Lung (tissue), 11 donors: ENCODE measurements at regions not wholly inside any gene's neighbourhood (a gene's known extent, or its start where the extent isn't known, plus 50 kb on each side); places are given as distances from the start of the nearest gene placed in this dataset.

Experiments used
- ATAC-seq: fragments of 200-7000 bp; cut with Tn5 transposase; one replicate; pipeline ENCODE4 v1.9.1; 2020; ENCODE audit warnings: moderate number of reproducible peaks; ENCODE audit not compliant: insufficient read depth, low FRiP score
- DNase-seq, 3 donors: peaks; one replicate each; pipeline ENCODE4 v3.0.0-alpha.2; 2013 to 2017
- H3K27ac ChIP-seq, 2 donors: one replicate each; pipeline ENCODE4 v1.5.1; 2013; ENCODE audit warnings: mild to moderate bottlenecking in 2 of 2, moderate library complexity in 2 of 2, control low read depth in 1 of 2, inconsistent platforms in 1 of 2, low read depth in 1 of 2, low read length in 1 of 2
- H3K27me3 ChIP-seq, 3 donors: one replicate each; pipeline ENCODE4 v1.5.1; 2013; ENCODE audit warnings: low read length in 2 of 3; ENCODE audit not compliant: control insufficient read depth in 3 of 3, insufficient read depth in 3 of 3
- H3K36me3 ChIP-seq, 4 donors: one replicate each; pipeline ENCODE4 v1.5.1; 2013; ENCODE audit warnings: low read length in 4 of 4, mild to moderate bottlenecking in 1 of 4, moderate library complexity in 1 of 4; ENCODE audit not compliant: control insufficient read depth in 4 of 4, insufficient read depth in 4 of 4
- H3K4me1 ChIP-seq, 5 donors: one replicate each; pipeline ENCODE4 v1.5.1; 2013; ENCODE audit warnings: low read length in 5 of 5, mild to moderate bottlenecking in 2 of 5, moderate library complexity in 1 of 5; ENCODE audit not compliant: control insufficient read depth in 5 of 5, insufficient read depth in 5 of 5
- H3K4me3 ChIP-seq: one replicate; pipeline ENCODE4 v1.5.1; 2013; ENCODE audit warnings: mild to moderate bottlenecking, control low read depth, moderate library complexity
- H3K9ac ChIP-seq, 2 donors: one replicate each; pipeline ENCODE4 v1.5.1; 2013; ENCODE audit warnings: low read length in 2 of 2, control low read depth in 1 of 2; ENCODE audit not compliant: insufficient read depth in 1 of 2
- H3K9me3 ChIP-seq, 4 donors: one replicate each; pipeline ENCODE4 v1.5.1; 2013; ENCODE audit warnings: low read length in 3 of 4, mild to moderate bottlenecking in 1 of 4, moderate library complexity in 1 of 4; ENCODE audit not compliant: control insufficient read depth in 4 of 4, insufficient read depth in 3 of 4
- CTCF ChIP-seq: IDR thresholded peaks from 2 replicates; pipeline ENCODE4 v1.5.1; 2012; ENCODE audit warnings: mild to moderate bottlenecking; ENCODE audit errors: control extremely low read depth, extremely low read depth
- WGBS, 2 donors: extraction: QIAGEN DNeasy Blood & Tissue Kit; methylation state at CpG; one replicate each; pipeline ENCODE4 v1.1.7; 2013; 5-methylcytosine and 5-hydroxymethylcytosine counted together
- donor health status: control.
- donor health status: control.
- donor health status: Bipolar disorder and iron deficiency.
- donor health status: healthy.
- donor health status: DM: yes; HTN: yes; CAD: no.

- no peaks in the 10 kb centered on the region for H3K9me3 ChIP-seq
- ATAC-seq (peak; percentile 62), DNase-seq (peak in 2 of 3 donors; percentile 13 to 22)
- H3K9ac ChIP-seq: no peak overlapping the region
- H3K36me3 ChIP-seq: no peaks in the 10 kb centered on the region
- H3K4me1 ChIP-seq: no peaks in the 10 kb centered on the region
- no peak overlapping the region for H3K4me3 ChIP-seq
- no peak for TF ChIP-seq CTCF
- peaks cover 0 to 4% (median 0%) of the 10 kb centered on the region in 3 donors for H3K27me3 ChIP-seq
- WGBS, 2 donors: 31 to 37% methylated on average over 4 of the region's 4 CpGs
- no peak overlapping the region for H3K27ac ChIP-seq
Measured at GRCh38 chr9:109556061-109556460, 58.0 kb upstream of the PTPN3 start.

GRCh38 chr9:109556786-109557185 is 58.7 kb upstream of the PTPN3 start:
- H3K27ac ChIP-seq: no peak overlapping the region
- no peak for TF ChIP-seq CTCF
- H3K4me3 ChIP-seq: no peak overlapping the region
- no peaks in the 10 kb centered on the region for H3K4me1 ChIP-seq
- H3K9me3 ChIP-seq: no peaks in the 10 kb centered on the region
- no peaks in the 10 kb centered on the region for H3K36me3 ChIP-seq
- no peaks in the 10 kb centered on the region for H3K27me3 ChIP-seq
- ATAC-seq (no peak), DNase-seq (no peak)
- WGBS, 2 donors: 54 to 68% methylated on average over 3 of the region's 3 CpGs
- H3K9ac ChIP-seq: no peak overlapping the region

- no peak overlapping the region for H3K4me3 ChIP-seq
- H3K36me3 ChIP-seq: no peaks in the 10 kb centered on the region
- no peak overlapping the region for H3K27ac ChIP-seq
- WGBS, 2 donors: 64 to 65% methylated on average over 6 of the region's 6 CpGs
- no peak for DNase-seq
- TF ChIP-seq CTCF: no peak
- no peaks in the 10 kb centered on the region for H3K4me1 ChIP-seq
- H3K9ac ChIP-seq: no peak overlapping the region
- no peaks in the 10 kb centered on the region for H3K27me3 ChIP-seq
- no peak for ATAC-seq
- H3K9me3 ChIP-seq: no peaks in the 10 kb centered on the region
Measured at GRCh38 chr9:109557481-109557880, 59.4 kb upstream of the PTPN3 start.

GRCh38 chr9:109558718-109559151 is 60.6 kb upstream of the PTPN3 start:
- DNase-seq: no peak
- Histone ChIP-seq H3K27ac (no peak overlapping the region), H3K36me3 (no peaks in the 10 kb centered on the region), H3K27me3 (no peaks in the 10 kb centered on the region), H3K9me3 (no peaks in the 10 kb centered on the region), H3K4me3 (no peak overlapping the region), H3K9ac (no peak overlapping the region), H3K4me1 (no peaks in the 10 kb centered on the region)
- WGBS, 2 donors: 76% methylated on average over 5 of the region's 5 CpGs
- no peak for ATAC-seq
- no peak for TF ChIP-seq CTCF
